ENCODE measurements at regions not wholly inside any gene's neighbourhood (a gene's known extent, or its start where the extent isn't known, plus 50 kb on each side); places are given as distances from the start of the nearest gene placed in this dataset.
"Not testable (repeated sequence)": the region's sequence is repeated elsewhere in the genome, so short reads cannot be mapped to it uniquely, and the experiment has no call there.

DNA sequence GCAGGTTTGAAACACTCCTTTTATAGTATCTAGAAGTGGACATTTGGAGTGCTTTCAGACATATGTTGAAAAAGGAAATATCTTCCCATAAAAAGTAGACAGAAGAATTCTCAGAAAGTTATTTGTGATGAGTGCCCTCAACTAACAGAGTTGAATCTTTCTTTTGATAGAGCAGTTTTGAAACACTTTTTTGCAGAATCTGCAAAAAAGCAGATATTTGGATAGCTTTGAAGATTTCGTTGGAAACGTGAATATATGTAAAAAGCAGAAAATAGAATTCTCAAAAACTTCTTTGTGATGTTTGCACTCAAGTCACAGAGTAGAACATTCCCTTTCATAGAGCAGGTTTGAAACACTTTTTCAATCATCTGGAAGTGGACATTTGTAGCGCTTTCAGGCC, 676.4 kb upstream of the ZNF337 start:
- DNase-seq (ENCODE audit: low read depth in 2 of 2) = not testable (repeated sequence)

DNA sequence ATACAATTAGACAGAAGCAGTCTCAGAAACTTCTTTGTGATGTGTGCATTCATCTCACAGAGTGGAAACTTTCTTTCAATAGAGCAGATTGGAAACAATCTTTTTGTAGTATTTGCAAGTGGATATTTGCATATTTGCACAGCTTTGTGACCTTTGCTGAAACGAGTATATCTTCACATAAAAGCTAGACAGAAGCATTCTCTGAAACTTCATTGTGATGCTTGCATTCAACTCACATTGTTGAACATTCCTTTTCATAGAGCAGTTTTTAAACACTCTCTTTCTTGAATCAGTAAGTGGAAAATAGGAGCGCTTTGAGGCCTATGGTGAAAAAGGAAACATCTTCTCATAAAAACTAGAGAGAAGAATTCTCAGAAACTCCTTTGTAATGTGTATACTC, 657.9 kb upstream of the ZNF337 start:
- DNase-seq (ENCODE audit: low read depth in 2 of 2) = no peak

DNA sequence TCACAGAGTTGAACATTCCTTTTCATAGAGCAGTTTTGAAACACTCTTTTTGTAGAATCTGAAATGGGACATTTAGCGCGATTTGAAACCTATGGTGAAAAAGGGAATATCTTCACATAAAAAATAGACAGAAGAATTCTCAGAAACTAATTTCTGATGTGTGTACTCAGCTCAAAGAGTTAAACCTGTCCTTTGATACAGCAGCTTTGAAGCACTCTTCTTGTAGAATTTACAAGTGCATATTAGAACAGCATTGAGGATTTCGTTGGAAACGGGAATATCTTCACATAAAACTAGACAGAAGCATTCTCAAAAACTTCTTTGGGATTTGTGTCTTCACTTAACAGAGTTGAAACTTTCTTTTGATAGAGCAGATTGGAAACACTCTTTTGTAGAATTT, 650.7 kb upstream of the ZNF337 start:
- no peak for DNase-seq (ENCODE audit: low read depth in 2 of 2)

DNA sequence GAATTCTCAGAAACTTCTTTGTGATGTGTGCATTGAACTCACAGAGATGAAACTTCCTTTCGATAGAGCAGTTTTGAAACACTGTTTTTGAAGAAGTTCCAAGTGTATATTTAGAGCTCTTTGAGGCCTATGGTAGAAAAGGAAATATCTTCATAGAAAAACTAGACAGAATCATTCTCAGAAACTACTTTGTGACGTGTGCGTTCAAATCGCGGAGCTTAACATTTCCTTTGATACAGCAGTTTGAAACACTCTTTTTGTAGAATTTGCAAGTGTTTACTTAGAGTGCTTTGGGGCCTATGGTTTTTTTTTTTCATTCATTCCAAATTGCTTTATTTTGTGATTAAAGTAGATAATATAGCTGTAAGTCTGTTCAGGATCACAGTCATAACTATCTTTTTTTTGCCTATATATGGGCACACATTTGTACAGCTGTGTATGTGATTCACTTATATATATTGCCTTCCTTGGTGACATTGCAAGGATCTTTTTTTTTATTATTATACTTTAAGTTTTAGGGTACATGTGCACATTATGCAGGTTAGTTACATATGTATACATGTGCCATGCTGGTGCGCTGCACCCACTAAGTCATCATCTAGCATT, 643.9 kb upstream of the ZNF337 start:
- DNase-seq (ENCODE audit: low read depth in 2 of 2) = not testable (repeated sequence)

DNA sequence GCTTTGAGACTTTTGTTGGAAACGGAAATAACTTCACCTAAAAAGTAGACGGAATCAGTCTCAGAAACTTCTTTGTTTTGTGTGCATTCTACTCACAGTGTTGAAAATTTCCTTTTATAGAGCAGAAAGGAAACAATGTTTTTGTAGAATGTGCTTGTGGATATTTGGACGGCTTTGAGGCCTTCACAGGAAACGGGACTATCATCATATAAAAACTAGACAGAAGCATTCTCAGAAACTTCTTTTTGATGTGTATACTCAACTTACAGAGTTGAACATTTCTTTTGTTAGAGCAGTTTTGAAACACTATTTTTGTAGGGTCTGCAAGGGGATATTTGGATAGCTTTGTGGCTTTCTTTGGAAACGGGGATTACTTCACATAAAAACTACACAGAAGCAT, 627.5 kb upstream of the ZNF337 start:
- DNase-seq (ENCODE audit: low read depth in 2 of 2) = no peak

DNA sequence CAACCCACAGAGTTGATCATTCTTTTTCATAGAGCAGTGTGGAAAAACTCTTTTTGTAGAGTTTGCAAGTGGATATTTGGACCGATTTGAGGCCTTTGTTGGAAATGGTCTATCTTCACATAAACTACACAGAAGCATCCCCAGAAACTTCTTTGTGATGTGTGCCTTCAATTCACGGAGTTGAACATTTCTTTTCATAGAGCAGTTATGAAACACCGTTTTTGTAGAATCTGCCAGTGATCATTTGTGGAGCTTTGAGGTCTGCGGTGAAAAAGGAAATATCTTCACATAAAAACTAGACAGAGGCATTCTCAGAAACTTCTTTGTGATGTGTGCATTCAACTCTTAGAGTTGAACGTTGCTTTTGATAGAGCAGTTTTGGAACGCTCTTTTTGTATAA, 618.4 kb upstream of the ZNF337 start:
- no peak for DNase-seq (ENCODE audit: low read depth in 2 of 2)

DNA sequence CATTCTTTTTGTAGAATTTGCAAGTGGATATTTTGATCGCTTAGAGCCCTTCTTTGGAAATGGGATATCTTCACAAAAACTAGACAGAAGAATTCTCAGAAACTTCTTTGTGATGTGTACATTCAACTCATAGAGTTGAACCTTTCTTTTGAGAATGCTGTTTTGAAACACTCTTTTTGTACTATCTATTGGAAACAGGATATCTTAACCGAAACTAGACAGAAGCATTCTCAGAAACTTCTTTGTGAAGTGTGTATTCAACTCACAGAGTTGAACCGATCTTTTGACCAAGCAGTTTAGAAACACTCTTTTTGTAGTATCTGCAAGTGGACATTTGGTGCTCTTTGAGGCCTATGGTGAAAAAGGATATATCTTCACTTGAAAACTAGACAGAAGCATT, 613.1 kb upstream of the ZNF337 start:
- DNase-seq (ENCODE audit: low read depth in 2 of 2) = not testable (repeated sequence)

DNA sequence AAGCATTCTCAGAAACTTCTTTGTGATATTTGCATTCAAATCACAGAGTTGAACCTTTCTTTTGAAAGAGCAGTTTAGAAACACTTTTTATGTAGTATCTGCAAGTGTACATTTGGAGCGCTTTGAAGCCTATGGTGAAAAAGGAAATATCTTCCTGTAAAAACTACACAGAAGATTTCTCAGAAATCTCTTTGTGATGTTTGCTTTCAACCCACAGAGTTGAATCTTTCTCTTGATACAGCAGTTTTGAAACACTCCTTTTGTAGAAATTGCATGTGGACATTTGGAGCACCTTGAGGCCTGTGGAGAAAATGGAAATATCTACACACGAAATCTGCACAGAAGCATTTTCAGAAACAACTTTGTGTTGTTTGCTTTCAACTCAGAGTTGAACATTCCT, 612.3 kb upstream of the ZNF337 start:
- DNase-seq (ENCODE audit: low read depth in 2 of 2) = no peak

DNA sequence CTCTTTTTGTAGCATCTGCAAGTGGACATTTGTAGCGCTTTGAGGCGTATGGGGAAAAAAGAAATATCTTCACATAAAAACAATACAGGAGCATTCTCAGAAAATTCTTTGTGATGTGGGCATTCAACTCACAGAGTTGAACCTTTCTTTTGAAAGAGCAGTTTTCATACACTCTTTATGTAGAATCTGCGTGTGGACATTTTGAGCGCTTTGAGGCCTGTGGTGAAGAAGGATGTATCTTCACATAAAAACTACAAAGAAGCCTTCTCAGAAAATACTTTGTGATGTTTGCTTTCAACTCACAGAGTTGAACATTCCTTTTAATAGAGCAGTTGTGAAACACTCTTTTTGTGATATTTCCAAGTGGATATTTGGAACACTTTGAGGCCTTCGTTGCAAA, 598.4 kb upstream of the ZNF337 start:
- no peak for DNase-seq (ENCODE audit: low read depth in 2 of 2)

DNA sequence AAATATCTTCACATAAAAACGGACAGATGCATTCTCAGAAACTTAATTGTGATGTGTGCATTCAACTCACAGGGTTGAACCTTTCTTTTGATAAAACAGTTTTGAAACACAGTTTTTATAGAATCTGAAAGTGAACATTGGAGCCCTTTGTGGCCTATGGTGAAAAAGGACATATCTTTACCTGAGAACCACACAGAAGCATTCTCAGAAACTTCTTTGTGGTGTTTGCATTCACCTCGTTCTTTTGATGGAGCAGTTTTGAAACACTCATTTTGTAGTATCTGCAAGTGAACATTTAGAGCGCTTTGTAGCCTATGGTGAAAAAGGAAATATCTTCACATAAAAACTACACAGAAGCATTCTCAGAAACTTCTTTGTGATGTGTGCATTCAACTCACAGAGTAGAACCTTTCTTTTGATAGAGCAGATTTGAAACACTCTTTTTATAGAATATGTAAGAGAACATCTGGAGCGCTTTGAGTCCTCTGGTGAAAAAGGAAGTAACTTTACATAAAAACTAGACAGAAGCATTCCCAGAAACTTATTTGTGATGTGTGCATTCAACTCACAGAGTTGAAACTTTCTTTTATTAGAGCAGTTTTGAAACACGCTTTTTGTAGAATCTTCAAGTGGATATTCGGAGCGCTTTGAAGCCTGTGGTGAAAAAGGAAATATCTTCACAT, 591.9 kb upstream of the ZNF337 start:
- not testable (repeated sequence) for DNase-seq (ENCODE audit: low read depth in 2 of 2)

DNA sequence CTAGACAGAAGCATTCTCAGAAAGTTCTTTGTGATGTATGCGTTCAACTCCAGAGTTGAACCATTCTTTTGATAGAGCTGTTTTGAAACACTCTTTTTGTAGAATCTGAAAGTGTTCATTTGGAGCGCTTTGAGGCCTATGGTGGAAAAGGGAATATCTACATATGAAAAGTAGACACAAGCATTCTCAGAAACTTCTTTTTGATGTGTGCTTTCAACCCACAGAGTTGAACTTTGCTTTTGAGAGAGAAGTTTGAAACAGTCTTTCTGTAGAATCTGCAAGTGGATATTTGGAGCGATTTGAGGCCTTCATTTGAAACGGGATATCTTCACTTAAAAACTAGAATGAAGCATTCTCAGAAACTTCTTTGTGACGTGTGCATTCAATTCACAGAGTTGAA, 582.6 kb upstream of the ZNF337 start:
- no peak for DNase-seq (ENCODE audit: low read depth in 2 of 2)

DNA sequence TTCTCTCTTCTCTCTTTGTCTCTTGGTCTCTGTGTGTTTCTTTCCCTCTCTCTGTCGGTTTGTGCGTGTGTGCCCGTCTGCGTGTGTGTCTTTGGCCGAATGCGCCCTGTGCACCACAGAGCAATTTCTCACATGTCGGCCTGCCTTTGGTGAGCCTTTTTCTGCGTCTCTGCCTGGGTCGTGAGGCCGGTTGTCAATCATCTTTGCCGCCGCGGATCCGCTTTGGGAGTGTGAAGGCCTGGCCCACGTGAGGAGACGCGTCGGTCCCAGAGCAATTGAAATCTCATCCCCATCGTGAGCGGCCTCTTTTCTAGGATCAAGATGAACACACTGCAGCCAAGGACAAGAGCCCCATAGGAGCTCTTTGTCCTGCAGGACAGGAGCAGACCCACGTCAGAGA, 580.7 kb upstream of the ZNF337 start:
- no peak for DNase-seq (ENCODE audit: low read depth in 2 of 2)

DNA sequence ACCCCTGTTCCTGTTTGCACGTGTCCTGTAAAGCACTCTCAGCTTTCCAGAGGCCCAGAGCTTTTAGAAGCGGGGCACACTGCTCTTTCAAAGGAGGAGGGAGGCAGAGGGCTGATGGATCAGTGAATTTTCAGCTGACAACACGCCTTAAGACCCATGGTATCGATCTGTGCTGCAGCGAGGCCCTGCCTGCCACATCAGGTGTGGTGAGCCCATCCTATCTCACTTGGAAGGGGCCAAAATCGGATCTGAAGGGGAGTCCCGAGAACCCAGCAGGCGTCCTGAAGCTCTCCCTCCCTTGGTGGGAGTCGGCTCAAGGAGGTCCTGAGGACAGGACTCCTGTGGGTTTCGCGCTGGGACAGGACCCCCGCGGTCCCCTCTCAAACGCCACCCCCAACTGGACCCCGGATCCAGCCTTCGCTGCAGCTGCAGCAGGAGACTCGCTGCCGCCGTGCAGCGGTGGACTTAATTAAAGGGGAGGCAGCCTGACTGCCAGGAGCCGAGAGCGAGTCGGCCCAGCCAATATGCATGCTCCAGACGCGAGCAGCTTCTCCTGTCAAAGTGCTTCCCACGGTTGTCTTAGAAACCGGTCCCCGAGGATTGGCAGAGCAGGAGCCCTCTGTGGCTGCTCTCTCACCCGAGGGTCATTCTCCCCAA, 580.0 kb upstream of the ZNF337 start:
- no peak for DNase-seq (ENCODE audit: low read depth in 2 of 2)

DNA sequence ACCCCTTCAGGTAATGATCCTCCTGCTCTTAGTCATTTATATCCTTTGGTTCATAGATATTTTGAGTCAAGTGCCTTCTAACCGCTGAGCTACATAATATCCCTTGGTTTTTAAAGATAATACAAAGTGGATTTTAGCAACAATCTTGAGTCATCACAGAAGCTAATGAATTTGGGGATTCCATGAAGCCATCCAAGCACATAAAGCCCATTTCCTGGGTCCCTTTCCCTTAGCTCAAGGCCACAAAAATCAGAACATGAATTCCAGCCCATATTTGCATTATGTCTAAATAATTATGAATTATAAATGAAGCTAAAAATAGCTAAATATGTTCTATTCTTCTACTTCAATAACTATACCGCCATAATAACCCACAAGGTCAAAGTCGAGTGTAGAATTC, 572.1 kb upstream of the ZNF337 start:
- DNase-seq (ENCODE audit: low read depth in 2 of 2) = not testable (repeated sequence)

DNA sequence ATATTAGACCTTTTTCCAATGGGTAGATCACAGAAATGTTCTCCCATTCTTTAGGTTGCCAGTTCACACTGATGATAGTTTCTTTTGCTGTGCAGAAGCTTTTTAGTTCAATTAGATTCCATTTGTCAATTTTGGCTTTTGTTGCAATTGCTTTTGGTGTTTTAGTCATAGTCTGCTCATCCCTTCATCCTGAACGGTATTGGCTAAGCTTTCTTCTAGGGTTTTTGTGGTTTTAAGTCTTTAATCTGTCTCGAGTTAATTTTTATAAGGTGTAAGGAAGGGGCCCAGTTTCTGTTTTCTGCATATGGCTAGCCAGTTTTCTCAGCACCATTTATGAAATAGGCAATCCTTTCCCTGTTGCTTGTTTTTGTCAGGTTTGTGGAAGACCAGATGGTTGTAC, 564.3 kb upstream of the ZNF337 start:
- DNase-seq (ENCODE audit: low read depth in 2 of 2) = not testable (repeated sequence)

DNA sequence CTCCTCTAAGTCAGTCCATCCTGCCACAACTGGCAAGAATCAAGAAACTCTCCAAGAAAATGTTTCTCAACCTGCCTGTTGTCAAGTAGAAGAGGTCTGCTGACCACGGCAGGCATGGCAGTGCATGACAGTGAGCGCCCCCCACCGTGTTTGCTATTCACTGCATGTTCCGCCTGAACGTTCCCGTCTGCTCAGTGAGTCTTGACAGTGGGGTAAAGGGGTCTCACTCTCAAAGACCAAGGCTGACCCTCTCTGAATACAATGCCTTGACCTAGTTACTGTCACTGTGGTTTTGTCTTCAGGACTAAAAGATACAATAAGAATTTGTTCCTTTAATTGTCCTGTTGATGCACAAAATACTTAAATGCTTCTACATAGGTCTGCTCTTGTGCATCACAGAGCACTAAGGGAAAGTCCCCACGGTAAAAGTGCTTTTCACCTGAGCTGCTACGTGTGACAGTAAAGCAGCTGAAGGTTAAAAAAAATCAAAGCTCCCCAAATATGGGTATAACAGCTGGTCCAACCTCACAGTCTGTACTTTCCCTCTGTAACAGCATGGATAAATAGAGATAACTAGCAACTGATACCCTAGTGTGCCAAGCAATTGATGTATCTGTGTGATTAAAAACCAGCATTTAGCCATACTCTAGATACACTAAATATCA, 555.8 kb upstream of the ZNF337 start:
- not testable (repeated sequence) for DNase-seq (ENCODE audit: low read depth in 2 of 2)

DNA sequence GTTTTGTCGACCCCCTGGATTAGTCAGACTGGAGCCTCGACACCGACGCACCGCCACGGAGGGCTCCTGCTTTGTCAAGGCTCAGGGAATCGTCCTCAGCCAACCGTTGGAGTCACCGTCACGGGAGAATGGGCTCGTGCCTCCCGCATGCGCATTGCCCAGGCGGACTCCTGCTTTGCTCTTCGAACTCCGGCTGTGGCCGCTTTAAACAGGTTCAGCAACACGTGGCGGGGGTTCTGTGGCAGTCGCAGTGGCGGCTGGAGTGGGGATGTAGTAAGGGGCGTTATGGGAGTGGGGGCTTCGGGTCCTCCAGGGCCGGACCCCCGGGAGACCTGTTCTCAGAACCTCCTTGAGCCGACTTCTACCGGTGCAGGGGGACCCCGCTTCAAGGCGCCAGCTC, 554.7 kb upstream of the ZNF337 start:
- not testable (repeated sequence) for DNase-seq (ENCODE audit: low read depth in 2 of 2)

DNA sequence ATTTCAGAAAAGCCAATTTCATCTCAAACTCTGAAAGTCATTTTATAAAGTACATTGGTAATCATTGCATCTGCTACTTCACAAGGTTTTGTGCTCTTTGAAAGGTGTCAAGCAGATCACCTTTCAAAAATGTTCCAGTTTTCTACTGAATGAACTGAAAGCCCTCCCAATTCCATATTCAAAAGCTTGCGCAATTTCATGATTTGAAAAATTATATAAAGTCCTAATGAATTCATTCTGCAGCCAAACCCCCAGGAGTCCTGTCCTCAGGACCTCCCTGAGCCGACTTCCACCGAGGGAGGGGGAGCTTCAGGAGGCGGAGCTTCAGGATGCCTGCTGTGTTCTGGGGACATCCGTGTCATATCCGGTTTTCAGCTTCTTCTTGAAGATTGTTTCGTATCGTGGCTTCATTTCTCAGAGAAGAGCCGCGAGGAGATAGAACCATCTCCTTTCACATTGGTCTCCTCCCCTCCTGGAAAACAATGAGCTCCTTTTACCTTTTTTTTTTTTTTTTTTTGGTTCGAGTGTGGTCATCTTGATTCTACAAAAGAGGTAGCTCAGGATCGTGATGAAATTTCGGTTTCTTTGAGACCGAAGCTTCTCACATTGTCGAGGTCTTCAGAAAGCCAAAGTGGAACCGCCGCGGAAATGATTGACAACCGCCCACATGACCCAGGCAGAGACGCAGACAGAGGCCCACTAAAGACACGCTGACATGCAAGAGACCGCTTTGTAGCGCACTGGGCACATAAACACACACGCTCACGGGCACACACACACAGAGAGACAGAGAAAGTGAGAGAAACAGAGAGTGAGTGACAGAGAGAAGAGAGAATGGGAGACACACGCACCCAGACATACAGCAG, 553.8 kb upstream of the ZNF337 start:
- not testable (repeated sequence) for DNase-seq (ENCODE audit: low read depth in 2 of 2)

DNA sequence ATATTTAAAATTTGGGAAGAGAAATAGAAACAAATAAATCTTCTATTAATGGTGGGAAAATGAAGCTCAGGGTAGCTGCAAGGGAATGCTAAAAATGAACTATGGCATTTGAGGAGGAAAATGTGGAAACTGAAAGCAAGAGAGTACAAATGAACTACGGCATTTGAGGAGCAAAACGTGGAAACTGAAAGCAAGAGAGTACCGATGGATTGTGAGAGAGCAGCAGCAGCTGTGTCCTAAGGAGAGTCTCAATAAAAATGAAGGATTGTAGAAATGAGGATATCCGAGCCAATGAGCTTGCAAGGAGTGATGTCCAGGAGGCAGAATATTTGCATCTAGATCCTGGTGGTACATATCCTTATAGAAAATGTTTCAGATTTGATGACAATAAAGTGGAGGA, 547.1 kb upstream of the ZNF337 start:
- no peak for DNase-seq (ENCODE audit: low read depth in 2 of 2)

DNA sequence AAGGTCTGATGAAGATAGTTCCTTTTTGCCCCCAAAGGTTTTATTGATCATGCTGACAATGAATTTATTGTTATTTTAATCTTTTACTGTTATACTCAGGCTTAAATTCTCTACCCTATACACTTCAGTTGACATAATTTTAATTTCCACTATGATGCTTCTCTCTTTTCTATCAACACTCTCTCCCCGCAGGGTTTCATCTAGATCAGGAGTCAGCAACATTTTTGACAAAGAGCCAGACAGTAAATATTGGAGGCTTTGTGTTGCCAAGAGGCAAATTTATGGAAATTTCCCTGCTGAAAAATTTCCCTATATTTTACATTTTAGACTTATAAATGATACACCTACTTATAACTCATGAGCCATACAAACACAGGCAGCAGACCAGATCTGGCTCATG, 524.0 kb upstream of the ZNF337 start:
- DNase-seq (ENCODE audit: low read depth in 2 of 2) = not testable (repeated sequence)

DNA sequence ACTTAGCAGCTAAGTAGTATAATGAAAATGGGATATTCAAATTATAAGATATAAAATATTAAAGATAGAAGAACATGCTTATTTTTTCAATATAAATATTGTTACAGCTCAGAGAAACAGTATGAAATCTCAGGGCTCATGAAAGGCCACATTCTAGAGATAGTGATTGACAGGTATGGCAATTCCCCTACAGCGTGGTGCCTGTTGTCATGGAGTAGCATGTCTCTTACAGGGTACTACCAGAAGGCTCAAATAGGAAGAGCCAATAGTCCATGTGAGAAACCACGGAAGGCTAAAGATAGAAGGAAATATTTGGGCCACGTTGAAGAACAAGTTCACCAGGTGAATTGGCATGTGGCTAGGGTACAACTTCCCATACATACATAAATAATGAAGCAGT, 522.9 kb upstream of the ZNF337 start:
- not testable (repeated sequence) for DNase-seq (ENCODE audit: low read depth in 2 of 2)

DNA sequence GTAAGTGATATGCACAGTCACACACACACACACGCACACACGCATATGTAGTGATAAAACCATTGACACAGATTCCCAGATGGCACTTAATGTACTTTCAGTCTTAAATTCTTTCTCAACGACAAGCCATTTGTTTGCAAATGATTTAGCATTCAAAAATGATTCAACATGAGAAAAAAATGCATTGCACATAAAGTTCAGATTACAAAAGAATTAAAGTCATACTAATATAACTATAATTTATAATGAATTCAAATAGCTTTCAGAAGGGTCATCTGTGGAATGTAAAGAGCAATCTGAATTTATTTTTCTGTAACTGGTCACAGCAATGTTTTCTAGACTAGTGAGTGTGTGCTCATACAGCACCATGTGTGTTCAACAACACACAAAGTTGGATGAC, 521.6 kb upstream of the ZNF337 start:
- no peak for DNase-seq (ENCODE audit: low read depth in 2 of 2)
